B cell (primary cell): ENCODE measurements at regions not wholly inside any gene's neighbourhood (a gene's known extent, or its start where the extent isn't known, plus 50 kb on each side); places are given as distances from the start of the nearest gene placed in this dataset.

Experiments used
- ATAC-seq: fragments of 200-7000 bp; cut with Tn5 transposase; one replicate; pipeline ENCODE4 v1.10.0; 2021; ENCODE audit warnings: low read depth, mild to moderate bottlenecking, moderate number of reproducible peaks, moderate library complexity
- CTCF ChIA-PET: fragments of 350-600 bp; sonication (Branson Sonifier 250); formaldehyde crosslinking; loops from one replicate; lab custom pipeline; 2021; ENCODE audit warnings: antibody characterized with exemption, inconsistent platforms; lab: Charles Lee
- POLR2A ChIA-PET: fragments of 350-600 bp; sonication (Branson Sonifier 250); formaldehyde crosslinking; loops from one replicate; lab custom pipeline; 2021; ENCODE audit warnings: antibody characterized with exemption; lab: Charles Lee
- DNase-seq: peaks from one replicate; pipeline ENCODE4 v3.0.0; 2013
- H2AFZ ChIP-seq: 2 replicates; pipeline ENCODE4 v1.6.1; 2012; ENCODE audit warnings: mild to moderate bottlenecking, low read depth, low read length; ENCODE audit not compliant: insufficient read depth, poor library complexity, severe bottlenecking
- H3K27ac ChIP-seq, 2 donors: 1 replicate in 1 of 2; 2 replicates in 1 of 2; pipeline ENCODE4 v1.5.1; 2012 to 2013; ENCODE audit warnings: low read length in 2 of 2, mild to moderate bottlenecking in 2 of 2, moderate library complexity in 1 of 2
- H3K27me3 ChIP-seq, 4 experiments: fragments of 200-600 bp in 1 of 4; sonication (generic) in 1 of 4; replicated peaks in 1 of 4; 1 replicate in 2 of 4; 2 replicates in 2 of 4; pipeline versions ENCODE4 v1.6.1 to v1.7.0; 2013 to 2016; ENCODE audit warnings: low read length in 3 of 4, mild to moderate bottlenecking in 2 of 4, mixed read lengths in 1 of 4, moderate library complexity in 1 of 4; ENCODE audit not compliant: insufficient read depth in 4 of 4, control insufficient read depth in 3 of 4; ENCODE audit errors: control extremely low read depth in 1 of 4
- H3K36me3 ChIP-seq, 2 experiments: replicated peaks in 1 of 2; 1 replicate in 1 of 2; 2 replicates in 1 of 2; pipeline versions ENCODE4 v1.6.1 to v1.7.1; 2013; ENCODE audit warnings: low read length in 1 of 2; ENCODE audit not compliant: insufficient read depth in 2 of 2, control insufficient read depth in 1 of 2; ENCODE audit errors: control extremely low read depth in 1 of 2, extremely low read depth in 1 of 2
- H3K4me1 ChIP-seq, 2 donors: fragments of 200-600 bp in 1 of 2; sonication (generic) in 1 of 2; 1 replicate in 1 of 2; 2 replicates in 1 of 2; pipeline versions ENCODE4 v1.5.1 to v1.6.1; 2013 to 2017; ENCODE audit warnings: low read length in 2 of 2; ENCODE audit not compliant: control insufficient read depth in 2 of 2, insufficient read depth in 2 of 2
- H3K4me2 ChIP-seq: replicated peaks from 2 replicates; pipeline ENCODE3; 2012; ENCODE audit warnings: mild to moderate bottlenecking, low read depth, low read length; ENCODE audit not compliant: poor library complexity, severe bottlenecking
- H3K4me3 ChIP-seq, 5 experiments: fragments of 200-600 bp in 1 of 5; sonication (generic) in 1 of 5; 1 replicate in 3 of 5; 2 replicates in 2 of 5; pipeline versions ENCODE4 v1.5.1 to v1.7.0; 2011 to 2016; ENCODE audit warnings: low read length in 4 of 5, mild to moderate bottlenecking in 4 of 5, low read depth in 2 of 5, control low read depth in 1 of 5, moderate library complexity in 1 of 5; ENCODE audit not compliant: insufficient read depth in 1 of 5; ENCODE audit errors: control extremely low read depth in 1 of 5, extremely low read depth in 1 of 5
- H3K79me2 ChIP-seq: fragments of 200-600 bp; sonication (generic); one replicate; pipeline ENCODE4 v1.6.0; 2016; ENCODE audit warnings: low read length; ENCODE audit not compliant: control insufficient read depth, insufficient read depth
- H3K9ac ChIP-seq: fragments of 200-600 bp; sonication (generic); 2 replicates; pipeline ENCODE4 v1.6.1; 2017; ENCODE audit warnings: mild to moderate bottlenecking, low read length, moderate library complexity
- H3K9me3 ChIP-seq, 3 donors: one replicate each; pipeline versions ENCODE4 v1.6.1 to v1.7.1; 2013; ENCODE audit warnings: low read length in 2 of 3; ENCODE audit not compliant: control insufficient read depth in 2 of 3, insufficient read depth in 1 of 3; ENCODE audit errors: control extremely low read depth in 1 of 3
- H4K20me1 ChIP-seq: 2 replicates; pipeline ENCODE4 v1.6.0; 2012; ENCODE audit warnings: mild to moderate bottlenecking, low read length; ENCODE audit not compliant: insufficient read depth, control insufficient read depth, poor library complexity, severe bottlenecking
- H3K27ac Mint-ChIP-seq: one replicate; pipeline ENCODE4 v1.8.0; 2021; ENCODE audit warnings: mixed read lengths
- H3K27me3 Mint-ChIP-seq: one replicate; pipeline ENCODE4 v1.8.0; 2021; ENCODE audit warnings: mixed read lengths
- H3K4me1 Mint-ChIP-seq: one replicate; pipeline ENCODE4 v1.8.0; 2021; ENCODE audit warnings: mixed read lengths
- H3K4me3 Mint-ChIP-seq: one replicate; pipeline ENCODE4 v1.8.0; 2021; ENCODE audit warnings: mixed read lengths
- H3K9me3 Mint-ChIP-seq: one replicate; pipeline ENCODE4 v1.8.0; 2022; ENCODE audit warnings: mixed read lengths; ENCODE audit not compliant: insufficient read depth
- CTCF ChIP-seq: fragments of 200-600 bp; IDR thresholded peaks from one replicate; pipeline ENCODE4 v1.8.0; 2022; ENCODE audit warnings: antibody characterized with exemption, mild to moderate bottlenecking
- EZH2 ChIP-seq: IDR thresholded peaks from 2 replicates; pipeline ENCODE4 v1.6.1; 2012; ENCODE audit warnings: borderline replicate concordance, low read depth, mild to moderate bottlenecking, moderate library complexity, low read length; ENCODE audit not compliant: insufficient read depth, poor library complexity, severe bottlenecking
- WGBS: methylation state at CpG from one replicate; pipeline ENCODE4 v1.1.5; 2013; ENCODE audit warnings: missing lambda C conversion rate; ENCODE audit not compliant: insufficient coverage; 5-methylcytosine and 5-hydroxymethylcytosine counted together
- intact Hi-C: fragments of 100-400 bp; cut with micrococcal nuclease; formaldehyde crosslinking; loops from one replicate; pipeline ENCODE4 v1.10.0; 2022

- H3K9me3 Mint-ChIP-seq: peaks cover 17% of the 10 kb centered on the region
Measured at GRCh38 chr2:80725001-80725400, 420.4 kb upstream of the LRRTM1 start.

GRCh38 chr2:80722803-80723202 lies 418.3 kb upstream of the LRRTM1 start:
- Histone ChIP-seq H3K4me1 (no peaks in the 10 kb centered on the region), H3K27me3 (no peaks in the 10 kb centered on the region), H3K4me3 (no peak overlapping the region), H4K20me1 (no peaks in the 10 kb centered on the region), H2AFZ (no peak overlapping the region), H3K27ac (no peak overlapping the region), H3K9me3 (peaks cover 0 to 4% (median 1%) of the 10 kb centered on the region in 3 donors), H3K79me2 (no peaks in the 10 kb centered on the region), H3K9ac (no peak overlapping the region), H3K4me2 (no peak overlapping the region), H3K36me3 (no peaks in the 10 kb centered on the region)
- Mint-ChIP-seq H3K27me3 (no peaks in the 10 kb centered on the region), H3K9me3 (peaks cover 5% of the 10 kb centered on the region), H3K27ac (no peak overlapping the region), H3K4me1 (no peaks in the 10 kb centered on the region), H3K4me3 (no peak overlapping the region)
- intact Hi-C loops: no loop called here
- WGBS: 72% methylated on average over 2 of the region's 2 CpGs
- TF ChIP-seq EZH2: no peak
- TF ChIP-seq CTCF: no peak
- CTCF ChIA-PET: no interaction called here
- POLR2A ChIA-PET: no interaction called here
- ATAC-seq (no peak), DNase-seq (no peak)

More at GRCh38 chr2:80725001-80725400, 420.4 kb upstream of the LRRTM1 start:
- ATAC-seq (no peak), DNase-seq (no peak)
- Histone ChIP-seq H4K20me1 (no peaks in the 10 kb centered on the region), H3K79me2 (no peaks in the 10 kb centered on the region), H3K27me3 (no peaks in the 10 kb centered on the region), H3K4me3 (no peak overlapping the region), H3K4me2 (no peak overlapping the region), H2AFZ (no peak overlapping the region), H3K4me1 (no peaks in the 10 kb centered on the region), H3K36me3 (no peaks in the 10 kb centered on the region), H3K9me3 (peaks cover 0 to 2% (median 0%) of the 10 kb centered on the region in 3 donors), H3K27ac (no peak overlapping the region), H3K9ac (no peak overlapping the region)
- Mint-ChIP-seq H3K27me3 (no peaks in the 10 kb centered on the region), H3K4me3 (no peak overlapping the region), H3K27ac (no peak overlapping the region), H3K4me1 (no peaks in the 10 kb centered on the region)
- no CpG with 5 or more reads among the region's 1 CpG for WGBS
- CTCF ChIA-PET: no interaction called here
- TF ChIP-seq EZH2 (no peak), CTCF (no peak)
- POLR2A ChIA-PET: no interaction called here
- intact Hi-C loops: no loop called here
